ENCODE measurements at regions not wholly inside any gene's neighbourhood (a gene's known extent, or its start where the extent isn't known, plus 50 kb on each side); places are given as distances from the start of the nearest gene placed in this dataset.
"Not testable (repeated sequence)": the region's sequence is repeated elsewhere in the genome, so short reads cannot be mapped to it uniquely, and the experiment has no call there.

DNA sequence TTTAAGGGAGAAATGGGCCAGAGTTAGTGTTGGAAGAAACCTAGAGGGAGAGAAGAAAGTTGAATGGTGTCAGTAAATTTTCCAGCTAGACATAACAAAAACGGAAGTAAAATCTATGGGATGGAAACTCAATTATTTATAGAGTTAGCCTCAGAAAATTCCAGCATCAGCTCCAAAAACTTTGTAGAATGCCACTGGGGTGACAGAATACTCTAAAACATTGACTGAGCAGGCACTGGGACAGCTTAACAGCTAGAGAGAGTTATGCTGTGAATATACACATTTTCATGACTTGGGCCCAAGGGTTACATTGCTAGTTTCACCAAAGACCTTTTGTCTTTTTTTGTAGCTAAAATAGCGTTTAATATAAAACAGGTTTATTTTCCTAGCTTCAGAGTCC is 226.3 kb downstream of the PHLDA1 start:
- DNase-seq (ENCODE audit: low read depth) = no peak

DNA sequence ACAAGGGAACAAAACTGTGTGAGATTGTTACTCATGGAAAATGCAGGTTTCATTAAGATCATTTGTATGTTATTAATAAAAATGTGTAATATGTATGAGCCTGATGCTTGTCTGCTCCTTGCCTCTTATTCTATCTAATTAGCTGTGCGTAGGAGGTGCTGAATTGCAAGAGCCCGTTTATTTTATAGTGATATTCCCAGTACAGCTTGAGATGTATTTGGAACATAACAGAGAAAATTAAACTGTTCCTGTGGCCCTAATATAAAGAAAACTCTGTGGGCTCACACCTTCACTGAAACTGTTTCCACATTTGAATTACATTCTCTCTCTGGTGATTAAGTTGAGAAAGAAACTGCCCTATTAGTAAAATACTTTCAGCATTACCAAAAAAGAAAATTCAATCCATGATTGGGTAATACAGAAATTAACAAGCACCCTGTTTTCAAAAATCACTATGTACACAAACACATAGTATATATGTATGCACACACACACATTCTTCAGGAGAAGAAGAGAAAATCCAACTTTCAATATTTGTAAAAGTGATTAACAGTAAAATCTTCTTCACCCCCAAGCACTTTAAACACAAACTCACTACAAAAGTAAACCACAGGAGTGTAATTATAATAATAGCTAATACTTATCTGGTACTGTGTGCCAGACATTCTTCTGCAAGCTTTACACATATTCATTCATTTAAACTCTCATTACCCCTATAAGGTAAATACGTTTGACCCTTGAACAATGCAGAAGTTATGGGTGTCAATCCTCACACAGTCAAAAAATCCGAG is 233.2 kb downstream of the PHLDA1 start:
- no peak for DNase-seq (ENCODE audit: low read depth)

DNA sequence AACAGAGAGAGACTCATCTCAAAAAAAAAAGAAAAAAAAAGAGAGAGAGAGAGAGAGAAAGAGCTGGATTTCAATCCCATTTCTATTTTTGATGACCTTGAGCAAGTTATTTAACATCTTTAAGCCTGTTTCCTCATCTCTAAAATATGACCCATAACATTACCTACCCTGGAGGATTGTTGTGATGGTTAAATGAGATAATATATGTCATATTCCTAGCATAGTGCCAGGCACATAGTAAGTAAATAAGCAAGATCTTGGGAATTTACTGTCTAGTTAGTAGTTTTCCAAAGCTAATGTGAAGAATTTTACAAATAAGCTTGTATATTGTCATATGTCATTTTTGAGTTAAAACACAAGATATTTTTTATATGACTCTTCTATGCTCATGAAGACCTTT is 236.5 kb downstream of the PHLDA1 start:
- DNase-seq (ENCODE audit: low read depth) = no peak

DNA sequence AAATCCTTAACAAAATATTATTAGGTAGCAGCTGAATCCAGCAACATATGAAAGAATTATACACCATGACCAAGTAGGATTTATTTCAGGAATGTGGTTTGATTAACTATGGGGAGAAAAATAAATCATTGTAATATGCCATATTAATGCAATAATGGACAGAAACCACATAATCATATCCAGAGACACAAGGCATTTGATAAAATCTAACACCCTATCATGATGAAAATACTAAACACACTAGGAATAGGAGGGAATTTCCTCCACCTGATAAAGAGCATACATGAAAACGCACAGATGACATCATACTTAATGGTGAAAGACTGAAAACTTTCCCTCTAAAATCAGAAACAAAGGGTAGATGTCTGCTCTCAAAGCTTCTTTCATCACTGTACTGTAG is 238.9 kb downstream of the PHLDA1 start:
- no peak for DNase-seq (ENCODE audit: low read depth)

DNA sequence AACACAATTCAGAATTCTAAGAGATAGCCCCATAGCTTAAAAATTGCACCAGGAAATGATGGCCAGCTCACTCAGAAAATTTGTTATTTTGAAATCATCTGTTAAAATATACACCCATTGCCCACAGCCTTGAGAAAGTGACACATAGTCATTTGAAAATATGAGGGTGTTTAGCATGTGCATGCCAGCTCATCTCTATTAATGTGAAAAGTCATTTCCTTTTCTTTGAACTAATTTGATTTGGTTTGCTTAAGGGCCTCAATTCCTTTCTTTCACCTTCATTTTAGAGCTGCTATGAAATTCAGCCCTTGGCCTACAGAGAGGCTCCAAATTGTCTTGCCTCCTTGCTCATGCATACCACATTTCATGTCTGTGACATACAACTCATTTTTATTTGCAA is 241.4 kb downstream of the PHLDA1 start:
- peak; percentile 56 for DNase-seq (ENCODE audit: low read depth)

DNA sequence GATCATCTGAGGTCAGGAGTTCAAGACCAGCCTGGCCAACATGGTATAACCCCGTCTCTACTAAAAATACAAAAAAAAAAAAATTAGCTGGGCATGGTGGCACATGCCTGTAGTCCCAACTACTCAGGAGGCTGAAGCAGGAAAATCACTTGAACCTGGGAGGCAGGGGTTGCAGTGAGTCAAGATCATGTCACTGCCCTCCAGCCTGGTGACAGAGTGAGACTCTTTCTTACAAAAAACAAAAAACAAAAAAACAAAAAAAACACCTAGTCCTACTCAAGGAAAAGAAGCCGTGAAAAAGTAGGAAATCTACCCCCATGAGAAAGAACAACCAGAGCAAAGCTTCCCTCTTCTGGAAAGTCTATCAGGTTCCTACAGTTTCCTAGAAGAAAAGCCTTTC is 244.4 kb downstream of the PHLDA1 start:
- not testable (repeated sequence) for DNase-seq (ENCODE audit: low read depth)

DNA sequence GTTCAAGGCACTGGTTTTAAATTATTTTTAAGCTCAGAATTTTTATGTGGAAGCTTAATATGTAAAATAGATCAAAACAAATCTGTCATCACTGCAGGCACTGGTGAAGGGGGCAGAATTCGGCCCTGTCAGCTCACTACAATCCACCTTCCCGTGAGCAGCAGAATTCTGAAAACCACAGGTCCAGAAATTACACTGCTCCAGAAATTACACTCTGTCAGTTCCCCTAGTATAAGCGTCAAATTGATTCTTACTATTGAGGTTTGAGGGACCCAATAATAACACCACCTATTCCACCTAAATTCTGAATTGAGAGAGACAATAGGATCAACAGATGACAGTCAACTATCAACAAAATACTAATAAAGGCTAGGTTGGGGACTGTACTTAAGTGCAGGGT is 245.5 kb downstream of the PHLDA1 start:
- no peak for DNase-seq (ENCODE audit: low read depth)

DNA sequence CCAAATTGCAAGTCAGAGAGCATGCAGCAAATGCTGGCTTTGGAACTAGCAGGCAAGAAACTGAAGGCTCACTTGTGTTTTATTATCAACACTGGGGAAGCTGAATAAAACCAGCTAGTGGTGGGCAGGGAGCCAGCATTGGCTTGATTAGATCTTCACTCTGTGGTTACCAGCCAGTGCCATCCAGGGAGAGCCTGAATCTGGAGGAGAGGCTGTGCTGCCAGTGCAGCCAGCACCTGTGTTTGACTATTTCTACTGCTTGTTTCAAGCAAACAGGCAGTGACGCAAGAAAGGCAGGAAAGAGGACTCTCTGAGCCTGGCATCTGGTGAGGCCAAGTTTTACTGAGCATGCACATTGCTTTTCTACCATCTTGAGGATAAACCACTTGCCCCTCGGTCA is 247.0 kb downstream of the PHLDA1 start:
- peak; percentile 71 for DNase-seq (ENCODE audit: low read depth)

DNA sequence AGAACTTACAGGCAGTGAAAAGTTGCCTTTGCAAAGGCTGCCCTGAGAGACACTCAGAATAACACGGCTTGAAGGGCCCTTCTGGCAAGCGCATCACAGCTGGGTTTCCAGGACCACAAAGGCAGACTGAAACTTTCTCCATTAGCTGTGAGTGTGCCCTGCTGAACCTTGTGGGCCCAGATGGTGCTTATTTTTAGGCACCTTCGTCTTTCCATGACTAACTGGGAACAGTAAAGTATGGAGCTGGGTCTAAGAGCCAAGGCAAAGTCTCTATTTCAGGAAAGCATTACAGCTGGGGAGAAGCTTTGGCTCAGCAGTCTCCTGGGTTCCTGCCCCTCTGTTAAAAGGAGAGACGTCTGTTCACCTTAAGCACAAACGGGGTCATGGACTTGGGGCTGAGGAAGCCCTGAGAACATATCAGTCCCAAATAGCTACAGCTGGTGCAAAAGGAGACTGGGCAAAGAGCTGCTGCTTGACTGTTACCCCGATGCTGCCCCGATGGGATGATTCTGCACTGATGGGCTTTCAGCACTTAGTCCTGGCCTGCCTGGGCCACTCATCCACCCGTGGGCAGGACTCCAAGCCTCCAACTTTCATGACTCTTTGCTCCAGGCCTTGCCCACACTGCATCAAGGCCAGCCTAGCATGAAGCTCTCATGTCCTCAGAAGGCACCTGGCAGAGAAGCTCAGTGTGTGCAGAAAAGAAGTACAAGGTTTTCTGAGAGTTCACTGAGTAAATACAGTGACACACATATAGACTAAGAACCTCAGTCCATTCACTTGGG is 248.3 kb downstream of the PHLDA1 start:
- no peak for DNase-seq (ENCODE audit: low read depth)

DNA sequence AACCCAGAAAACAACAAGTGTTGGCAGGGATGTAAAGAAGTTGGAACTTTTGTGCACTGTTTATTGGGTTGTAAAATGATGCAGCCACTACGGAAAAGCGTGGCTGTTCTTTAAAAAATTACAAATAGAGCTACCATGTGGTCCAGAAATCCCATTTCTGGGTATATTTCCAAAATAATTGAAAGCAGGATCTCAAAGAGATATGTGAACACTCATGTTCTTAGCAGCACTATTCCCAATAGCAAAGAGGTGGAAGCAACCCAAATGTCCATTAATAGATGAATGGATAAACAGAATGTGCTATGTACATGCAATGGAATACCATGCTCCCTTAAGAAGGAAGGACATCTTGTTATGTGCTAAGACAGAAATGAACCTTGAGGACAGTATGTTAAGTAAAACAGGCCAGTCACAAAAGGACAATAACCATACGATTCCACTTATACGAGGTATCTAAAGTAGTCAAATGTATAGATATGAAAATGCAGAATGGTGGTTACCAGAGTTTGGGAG is 249.5 kb downstream of the PHLDA1 start:
- no peak for DNase-seq (ENCODE audit: low read depth)

DNA sequence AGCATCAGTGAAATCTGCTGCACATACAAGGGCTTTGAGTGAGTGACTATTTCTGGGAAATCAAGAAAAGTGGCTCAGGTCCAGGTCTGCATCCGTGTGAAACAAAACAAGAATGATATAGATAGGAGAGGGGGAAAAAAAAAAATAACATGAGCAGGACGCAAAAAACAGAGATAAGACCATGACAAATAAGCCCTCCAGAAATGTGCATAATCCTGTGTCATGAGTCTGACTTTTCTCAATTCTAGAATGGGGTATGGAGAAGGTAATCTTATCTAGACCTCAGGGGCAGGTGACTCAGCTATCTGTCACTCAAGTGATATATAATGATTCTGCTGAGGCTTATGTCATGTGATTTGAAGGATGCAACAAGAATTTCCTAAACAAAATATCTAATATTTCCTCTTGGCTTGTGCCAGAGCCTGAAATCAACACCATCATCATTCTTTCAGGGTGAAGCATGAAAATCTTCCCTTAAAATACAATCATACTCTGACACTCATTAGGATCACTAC is 250.0 kb downstream of the PHLDA1 start:
- DNase-seq (ENCODE audit: low read depth) = peak; percentile 83

DNA sequence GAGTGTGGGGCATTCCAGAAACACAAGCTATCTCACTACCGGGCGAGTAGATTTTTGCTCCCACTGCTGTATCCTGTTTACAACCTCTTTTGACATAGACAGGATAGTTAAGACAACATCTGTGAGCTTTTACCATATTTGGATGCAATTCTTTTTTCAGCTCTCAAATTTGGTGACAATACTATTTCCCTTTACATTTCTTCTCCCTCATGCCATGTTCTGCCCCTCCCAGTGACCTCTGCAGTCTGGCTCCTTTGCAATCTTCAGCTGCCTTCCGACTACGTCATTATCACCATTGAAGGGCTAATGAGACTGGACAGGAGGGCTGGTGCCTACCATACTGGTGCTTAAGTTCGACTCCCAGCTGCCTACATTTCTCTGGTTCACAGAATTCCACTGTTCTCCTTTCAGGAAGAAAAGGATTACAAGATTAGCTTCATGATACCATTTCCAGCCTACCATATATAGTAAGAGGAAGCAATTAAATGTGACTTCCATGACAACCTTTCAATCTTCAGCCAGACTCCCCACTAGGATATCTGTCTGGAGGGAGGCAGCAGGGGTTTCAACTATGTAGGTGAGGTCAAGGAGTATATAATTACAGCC is 251.6 kb downstream of the PHLDA1 start:
- no peak for DNase-seq (ENCODE audit: low read depth)

DNA sequence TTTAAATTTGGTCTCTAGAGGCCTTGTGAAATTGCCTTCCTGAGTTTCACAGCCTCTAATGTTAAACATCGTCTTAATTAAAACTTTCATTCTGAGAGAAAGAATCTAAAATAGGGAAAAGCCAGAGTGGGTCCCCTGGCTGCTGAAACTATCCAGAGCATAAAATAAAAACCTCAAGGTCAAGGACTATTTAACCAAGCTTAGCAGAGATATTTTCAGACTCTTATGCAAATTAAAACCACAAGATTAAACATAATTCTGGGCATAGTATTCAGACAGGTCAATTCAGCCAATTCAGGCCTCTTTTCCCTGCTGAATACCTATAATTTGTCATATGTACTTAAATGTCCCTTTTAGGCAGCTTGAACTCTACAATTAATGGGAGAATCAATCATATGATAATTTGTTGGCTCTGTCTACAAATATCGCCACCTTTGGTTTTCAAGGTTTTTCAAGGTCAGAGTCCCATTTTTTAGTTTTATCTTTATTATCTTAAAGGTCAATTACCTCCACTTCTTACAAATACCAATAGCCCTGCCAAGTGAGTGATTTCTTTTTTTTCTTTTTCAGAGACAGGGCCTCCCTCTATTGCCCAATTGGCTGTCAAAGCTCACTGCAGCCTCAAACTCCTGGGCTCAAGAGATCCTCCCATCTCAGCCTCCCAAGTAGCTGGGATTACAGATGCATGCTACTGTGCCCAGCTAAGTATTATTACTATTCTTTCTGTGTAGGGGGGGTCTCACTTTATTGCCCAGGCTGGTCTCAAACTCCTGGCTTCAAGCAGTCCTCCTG is 257.1 kb downstream of the PHLDA1 start:
- DNase-seq (ENCODE audit: low read depth) = no peak

DNA sequence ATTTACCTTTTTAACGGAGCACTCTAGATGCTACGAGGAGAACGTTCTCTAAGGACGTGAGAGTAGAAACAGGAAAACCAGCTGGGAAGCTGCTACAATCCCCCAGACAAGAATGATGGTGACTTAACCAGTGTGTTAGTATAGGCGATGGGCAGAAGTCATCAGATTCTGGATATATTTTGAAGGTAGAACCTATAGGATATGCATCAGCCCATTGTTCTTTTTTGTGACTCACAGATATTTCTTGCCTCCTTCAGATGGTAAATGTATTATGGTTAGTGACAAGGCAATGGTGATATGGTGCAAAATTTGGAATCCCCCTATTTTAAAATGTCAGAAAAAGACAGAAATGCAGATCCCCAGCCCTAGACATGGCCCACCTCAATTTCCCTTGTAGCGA is 258.2 kb downstream of the PHLDA1 start:
- no peak for DNase-seq (ENCODE audit: low read depth)

DNA sequence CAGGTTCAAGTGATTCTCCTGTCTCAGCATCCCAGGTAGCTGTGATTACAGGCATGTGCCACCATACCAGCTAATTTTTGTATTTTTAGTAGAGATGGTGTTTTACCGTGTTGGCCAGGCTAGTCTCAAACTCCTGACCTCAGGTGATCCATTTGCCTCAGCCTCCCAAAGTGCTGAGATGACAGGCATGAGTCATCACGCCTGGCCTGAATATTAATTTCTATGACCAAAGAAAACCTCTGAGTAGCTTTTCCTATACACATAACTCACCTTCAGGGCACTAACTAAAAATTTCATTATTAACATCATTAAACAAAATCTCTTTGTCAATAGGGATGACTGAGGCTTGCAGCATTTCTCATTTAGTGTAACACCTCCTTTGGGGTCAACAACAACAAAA is 259.6 kb upstream of the KRR1 start:
- DNase-seq (ENCODE audit: low read depth) = no peak

DNA sequence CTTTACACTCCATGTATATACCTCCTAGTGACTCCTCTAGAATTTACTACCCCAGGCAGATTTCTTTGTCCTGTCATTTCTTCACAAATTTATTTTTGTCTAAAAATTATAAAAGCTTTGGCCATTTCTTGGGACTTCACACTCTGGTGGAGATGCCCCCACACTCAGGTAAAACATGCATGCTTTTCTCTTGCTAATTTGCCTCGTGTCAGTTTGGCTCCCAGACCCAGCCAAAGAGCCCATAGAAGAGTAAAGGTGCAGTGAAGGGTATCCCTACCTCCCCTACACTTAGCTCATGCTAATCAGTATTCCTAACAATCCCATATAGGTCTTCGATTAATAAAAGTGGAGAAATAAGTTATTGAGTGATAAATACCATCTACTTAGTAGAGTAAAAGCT is 256.5 kb upstream of the KRR1 start:
- no peak for DNase-seq (ENCODE audit: low read depth)

DNA sequence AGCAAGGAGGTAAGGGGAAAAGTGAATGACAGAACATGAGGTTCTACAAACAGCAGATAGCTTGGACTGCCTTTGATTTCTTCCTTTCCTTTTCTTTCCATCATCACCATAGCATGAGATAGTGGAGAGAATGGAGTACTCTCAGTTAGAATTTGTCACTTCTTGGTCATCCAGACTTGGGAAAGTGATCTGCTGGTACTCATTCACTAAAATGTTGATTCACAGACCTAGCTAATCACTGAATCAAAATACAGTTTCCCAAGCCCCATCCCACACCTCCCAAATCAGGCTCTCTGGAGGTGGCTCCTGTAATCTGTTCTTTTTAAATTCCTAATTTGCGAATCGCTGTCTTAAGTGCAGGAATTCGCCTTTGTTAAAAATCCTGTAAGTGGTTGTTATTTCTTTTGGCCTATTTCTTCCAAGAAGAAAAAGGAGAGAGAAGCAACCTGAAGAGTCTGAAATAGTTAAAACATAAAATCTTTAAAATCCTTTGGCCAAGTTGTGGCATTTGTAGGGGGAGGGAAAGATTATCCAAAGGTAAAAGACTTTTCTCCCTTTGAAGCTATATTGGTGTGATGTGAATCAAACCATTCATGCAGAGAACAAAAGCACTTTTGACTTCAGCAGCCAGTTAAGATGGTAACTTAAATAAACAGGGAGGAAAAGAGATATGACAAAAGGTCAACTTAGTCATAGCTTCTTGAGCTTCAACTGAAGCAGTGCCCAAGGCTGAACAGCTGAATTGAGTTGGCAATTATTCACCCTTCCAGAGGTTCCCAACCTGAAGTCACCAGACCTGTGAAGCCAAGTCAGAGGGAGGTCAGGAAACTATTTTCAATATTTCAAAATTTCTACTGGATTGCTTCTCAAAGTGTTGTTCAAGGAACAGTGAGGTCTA is 255.1 kb upstream of the KRR1 start:
- peak; percentile 76 for DNase-seq (ENCODE audit: low read depth)

DNA sequence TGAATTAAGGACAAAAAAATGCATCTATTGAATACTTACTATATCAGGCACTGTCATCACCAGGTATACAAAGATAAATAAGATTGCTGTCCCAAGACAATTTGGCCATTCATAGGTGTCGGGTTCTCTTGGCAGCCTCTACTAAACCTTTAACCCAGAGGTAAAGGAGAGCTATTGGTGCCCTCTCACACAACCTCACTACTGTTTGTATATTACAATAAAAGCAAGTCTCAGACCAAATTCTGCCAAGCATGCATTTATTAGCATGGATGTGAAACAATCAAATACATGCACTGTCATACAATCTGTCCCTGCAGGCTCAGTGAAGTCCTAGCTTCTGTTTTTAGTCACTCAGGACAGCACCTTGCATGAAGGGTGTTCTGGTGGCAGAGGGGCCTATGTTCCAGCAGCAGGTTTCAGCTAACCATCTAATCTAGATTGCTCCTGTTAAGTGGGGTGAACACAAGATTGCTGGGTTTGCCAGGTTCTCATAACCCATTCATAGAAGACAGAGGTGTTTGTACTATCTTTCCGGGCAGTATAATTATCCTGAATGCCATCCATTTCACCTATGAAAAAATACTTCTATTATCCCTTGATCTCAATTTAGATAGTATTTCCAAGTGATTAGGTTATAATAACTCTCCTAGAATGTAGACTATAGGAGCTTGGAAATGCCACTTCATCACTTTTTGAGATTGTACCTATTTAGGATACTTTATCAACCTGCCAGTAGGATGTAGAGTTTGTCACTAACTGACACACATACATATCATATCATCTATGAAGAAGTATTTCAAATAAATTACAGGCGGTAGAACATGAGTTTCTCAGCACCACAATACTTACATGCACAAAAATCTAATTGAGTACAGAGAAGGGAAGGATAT is 254.0 kb upstream of the KRR1 start:
- DNase-seq (ENCODE audit: low read depth) = no peak

DNA sequence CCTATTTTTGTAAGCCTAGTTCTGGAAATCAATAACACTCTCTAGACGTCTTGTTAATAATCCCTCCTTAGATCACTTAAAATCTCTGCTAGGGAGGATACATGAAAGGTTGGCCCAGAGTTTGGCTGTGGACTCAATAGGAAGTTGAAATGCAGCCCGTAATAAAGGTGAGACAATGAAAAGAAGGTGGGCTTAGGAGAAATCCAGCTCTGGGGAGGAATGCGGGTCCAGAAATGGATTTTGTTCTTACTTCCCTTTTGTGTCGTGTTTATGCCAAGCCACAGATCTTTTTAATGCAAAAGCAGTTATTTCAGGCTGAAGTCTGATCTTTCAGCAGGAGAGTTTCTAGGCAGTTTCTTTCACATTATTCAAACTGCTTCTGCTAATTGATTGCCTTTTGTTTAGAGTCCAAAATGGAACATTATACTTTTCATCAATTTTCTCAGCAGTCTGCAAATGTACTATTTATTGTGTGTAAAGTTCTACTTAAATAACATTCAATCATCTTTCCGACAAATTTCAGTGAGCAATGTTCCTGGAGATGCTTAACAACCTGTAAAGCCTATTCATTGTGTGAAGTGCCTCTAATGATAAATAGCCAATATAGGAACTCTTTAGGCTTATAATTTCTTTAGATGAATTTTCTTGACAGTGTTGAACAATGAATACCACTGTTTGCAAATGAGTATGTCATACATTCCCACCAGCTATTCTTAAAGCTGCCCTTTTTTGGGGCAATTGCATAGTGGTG is 252.9 kb upstream of the KRR1 start:
- DNase-seq (ENCODE audit: low read depth) = no peak

Measured in Daoy (cell line).